Liver (tissue), 8 donors: ENCODE measurements at regions not wholly inside any gene's neighbourhood (a gene's known extent, or its start where the extent isn't known, plus 50 kb on each side); places are given as distances from the start of the nearest gene placed in this dataset.

Experiments used
- DNase-seq: peaks from one replicate; pipeline ENCODE4 v3.0.0-alpha.2; 2017; ENCODE audit warnings: low spot score
- H3K27ac ChIP-seq, 2 donors: one replicate each; pipeline ENCODE4 v1.7.0; 2013; ENCODE audit warnings: inconsistent platforms in 2 of 2, low read length in 2 of 2, control low read depth in 1 of 2, low read depth in 1 of 2, mild to moderate bottlenecking in 1 of 2
- H3K27me3 ChIP-seq, 4 donors: one replicate each; pipeline versions ENCODE4 v1.6.1 to v1.7.0; 2013; ENCODE audit warnings: low read length in 3 of 4, inconsistent platforms in 1 of 4, mild to moderate bottlenecking in 1 of 4, moderate library complexity in 1 of 4; ENCODE audit not compliant: control insufficient read depth in 4 of 4, insufficient read depth in 4 of 4
- H3K36me3 ChIP-seq, 4 donors: one replicate each; pipeline versions ENCODE4 v1.6.1 to v1.7.0; 2013; ENCODE audit warnings: low read length in 3 of 4, mild to moderate bottlenecking in 3 of 4, low read depth in 1 of 4, moderate library complexity in 1 of 4; ENCODE audit not compliant: control insufficient read depth in 4 of 4, insufficient read depth in 3 of 4
- H3K4me1 ChIP-seq, 4 donors: one replicate each; pipeline versions ENCODE4 v1.6.1 to v1.7.0; 2013; ENCODE audit warnings: low read length in 3 of 4, mild to moderate bottlenecking in 3 of 4, moderate library complexity in 1 of 4; ENCODE audit not compliant: control insufficient read depth in 4 of 4, insufficient read depth in 4 of 4
- H3K4me3 ChIP-seq, 3 donors: one replicate each; pipeline versions ENCODE4 v1.6.1 to v1.7.0; 2013; ENCODE audit warnings: low read length in 3 of 3, control low read depth in 1 of 3, low read depth in 1 of 3, mild to moderate bottlenecking in 1 of 3
- H3K9ac ChIP-seq, 2 donors: one replicate each; pipeline ENCODE4 v1.7.0; 2013; ENCODE audit warnings: low read length in 2 of 2, mild to moderate bottlenecking in 2 of 2, moderate library complexity in 2 of 2, control low read depth in 1 of 2, low read depth in 1 of 2
- H3K9me3 ChIP-seq, 4 donors: one replicate each; pipeline versions ENCODE4 v1.6.1 to v1.7.0; 2013; ENCODE audit warnings: low read length in 3 of 4; ENCODE audit not compliant: control insufficient read depth in 4 of 4
- ATF3 ChIP-seq: IDR thresholded peaks from 2 replicates; pipeline ENCODE4 v1.6.1; 2016; ENCODE audit warnings: antibody characterized with exemption
- CTCF ChIP-seq: fragments of 150-350 bp; IDR thresholded peaks from 2 replicates; pipeline ENCODE4 v1.5.1; 2017; ENCODE audit warnings: improper control_type of control experiment, low read depth, low read length; ENCODE audit not compliant: missing input control
- EGR1 ChIP-seq, 2 donors: IDR thresholded peaks; 2 replicates each; pipeline ENCODE4 v1.6.1; 2016 to 2018; ENCODE audit warnings: antibody characterized with exemption in 2 of 2, low read depth in 2 of 2
- FOXA1 ChIP-seq: IDR thresholded peaks from 2 replicates; pipeline ENCODE4 v1.6.1; 2016; ENCODE audit warnings: antibody characterized with exemption
- GABPA ChIP-seq, 2 donors: IDR thresholded peaks in 1 of 2; conservative IDR thresholded peaks in 1 of 2; 2 replicates each; pipeline ENCODE4 v1.6.1; 2016; ENCODE audit warnings: antibody characterized with exemption in 2 of 2, mild to moderate bottlenecking in 1 of 2, moderate library complexity in 1 of 2
- HNF4A ChIP-seq, 2 donors: conservative IDR thresholded peaks; 2 replicates each; pipeline ENCODE4 v1.6.1; 2016; ENCODE audit warnings: antibody characterized with exemption in 2 of 2, mild to moderate bottlenecking in 2 of 2
- HNF4G ChIP-seq: IDR thresholded peaks from 2 replicates; pipeline ENCODE4 v1.6.1; 2016; ENCODE audit warnings: antibody characterized with exemption
- RAD21 ChIP-seq, 2 donors: IDR thresholded peaks; 2 replicates each; pipeline ENCODE4 v1.6.1; 2016; ENCODE audit warnings: antibody characterized with exemption in 2 of 2, mild to moderate bottlenecking in 2 of 2
- RXRA ChIP-seq, 2 donors: IDR thresholded peaks; 2 replicates each; pipeline ENCODE4 v1.6.1; 2017 to 2018; ENCODE audit warnings: antibody characterized with exemption in 2 of 2, mild to moderate bottlenecking in 1 of 2
- SP1 ChIP-seq: IDR thresholded peaks from 2 replicates; pipeline ENCODE4 v1.6.1; 2018; ENCODE audit warnings: antibody characterized with exemption, mild to moderate bottlenecking
- TAF1 ChIP-seq: conservative IDR thresholded peaks from 2 replicates; pipeline ENCODE4 v1.6.1; 2016; ENCODE audit warnings: antibody characterized with exemption, mild to moderate bottlenecking
- YY1 ChIP-seq: IDR thresholded peaks from 2 replicates; pipeline ENCODE4 v1.6.1; 2016; ENCODE audit warnings: antibody characterized with exemption, mild to moderate bottlenecking
- WGBS: extraction: QIAGEN DNeasy Blood & Tissue Kit; methylation state at CpG from one replicate; pipeline ENCODE4 v1.1.7; 2013; 5-methylcytosine and 5-hydroxymethylcytosine counted together
- TF ChIP-seq, protein P1 (sequence below): IDR thresholded peaks from 2 replicates; pipeline ENCODE4 v1.6.1; 2016; ENCODE audit warnings: antibody characterized with exemption
- donor health status: healthy.
- donor health status: healthy.
- donor health status: healthy.
- donor health status: healthy.
- donor health status: healthy.

DNA sequence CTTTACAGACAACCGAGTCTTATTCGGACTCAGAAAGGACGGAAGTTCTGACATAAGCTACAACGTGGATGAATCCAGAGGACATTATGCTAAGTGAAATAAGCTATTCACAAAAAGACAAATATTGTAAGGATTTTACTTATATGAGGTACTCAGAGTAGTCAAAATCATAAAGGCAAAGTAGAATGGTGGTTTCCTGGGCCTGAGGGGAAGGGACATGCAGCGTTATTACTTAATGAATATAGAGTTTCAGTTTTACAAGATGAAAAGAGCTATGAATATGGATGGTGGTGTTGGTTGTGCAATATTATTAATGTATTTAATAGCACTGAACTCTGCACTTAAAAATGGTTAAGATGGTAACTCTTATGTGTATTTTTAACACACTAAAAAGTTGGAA is 419.1 kb upstream of the SGCG start:
- Histone ChIP-seq H3K9ac (no peak overlapping the region), H3K27me3 (peaks cover 0 to 11% (median 0%) of the 10 kb centered on the region in 4 donors), H3K27ac (no peak overlapping the region), H3K4me3 (no peak overlapping the region), H3K9me3 (no peaks in the 10 kb centered on the region), H3K36me3 (no peaks in the 10 kb centered on the region), H3K4me1 (no peaks in the 10 kb centered on the region)
- WGBS: 85% methylated on average over 5 of the region's 5 CpGs
- TF ChIP-seq RXRA (IDR thresholded peaks at IDR 0.05): no peak
- TF ChIP-seq CTCF: no peak
- TF ChIP-seq SP1: no peak
- no peak for TF ChIP-seq FOXA1
- no peak for TF ChIP-seq TAF1
- DNase-seq: no peak

- Histone ChIP-seq H3K4me3 (no peak overlapping the region), H3K4me1 (no peaks in the 10 kb centered on the region), H3K9ac (no peak overlapping the region), H3K27me3 (peaks cover 0 to 3% (median 0%) of the 10 kb centered on the region in 4 donors), H3K36me3 (no peaks in the 10 kb centered on the region), H3K9me3 (no peaks in the 10 kb centered on the region), H3K27ac (no peak overlapping the region)
- DNase-seq: no peak
- TF ChIP-seq RXRA (IDR thresholded peaks at IDR 0.05) (no peak), HNF4A (conservative IDR thresholded peaks at IDR 0.05) (no peak), GABPA (IDR thresholded peaks at IDR 0.05 in 1 of 2, conservative IDR thresholded peaks at IDR 0.05 in 1 of 2) (no peak), ATF3 (no peak), HNF4G (no peak), SP1 (no peak), EGR1 (IDR thresholded peaks at IDR 0.05; ENCODE audit: low read depth in 2 of 2) (no peak), YY1 (no peak), FOXA1 (no peak)
- TF ChIP-seq, protein P1, sequence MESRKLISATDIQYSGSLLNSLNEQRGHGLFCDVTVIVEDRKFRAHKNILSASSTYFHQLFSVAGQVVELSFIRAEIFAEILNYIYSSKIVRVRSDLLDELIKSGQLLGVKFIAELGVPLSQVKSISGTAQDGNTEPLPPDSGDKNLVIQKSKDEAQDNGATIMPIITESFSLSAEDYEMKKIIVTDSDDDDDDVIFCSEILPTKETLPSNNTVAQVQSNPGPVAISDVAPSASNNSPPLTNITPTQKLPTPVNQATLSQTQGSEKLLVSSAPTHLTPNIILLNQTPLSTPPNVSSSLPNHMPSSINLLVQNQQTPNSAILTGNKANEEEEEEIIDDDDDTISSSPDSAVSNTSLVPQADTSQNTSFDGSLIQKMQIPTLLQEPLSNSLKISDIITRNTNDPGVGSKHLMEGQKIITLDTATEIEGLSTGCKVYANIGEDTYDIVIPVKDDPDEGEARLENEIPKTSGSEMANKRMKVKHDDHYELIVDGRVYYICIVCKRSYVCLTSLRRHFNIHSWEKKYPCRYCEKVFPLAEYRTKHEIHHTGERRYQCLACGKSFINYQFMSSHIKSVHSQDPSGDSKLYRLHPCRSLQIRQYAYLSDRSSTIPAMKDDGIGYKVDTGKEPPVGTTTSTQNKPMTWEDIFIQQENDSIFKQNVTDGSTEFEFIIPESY: no peak
- WGBS: 47% methylated on average over 3 of the region's 3 CpGs
Measured at GRCh38 chr13:22765547-22765946, 415.2 kb upstream of the SGCG start.

DNA sequence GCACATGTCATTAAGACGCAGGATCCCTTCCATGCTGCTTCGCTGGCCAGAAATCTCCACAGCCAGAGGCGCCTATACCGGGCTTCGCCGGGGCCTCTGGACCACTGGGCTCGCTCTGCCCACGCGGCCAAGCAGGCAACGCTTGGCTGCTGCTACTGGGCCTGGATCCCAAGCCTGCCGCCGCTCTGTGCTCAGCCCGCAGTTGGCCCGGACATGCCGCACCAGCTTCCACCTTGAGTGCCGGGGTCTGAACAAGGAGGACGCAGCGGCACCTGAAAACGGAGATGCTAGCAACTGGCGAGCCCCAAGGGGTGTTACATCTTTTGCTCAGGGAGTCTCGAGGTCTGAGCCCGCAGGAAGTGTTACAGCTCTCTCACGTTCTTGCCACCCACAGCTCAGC is 409.9 kb upstream of the SGCG start:
- no peak overlapping the region for H3K4me3 ChIP-seq
- no peaks in the 10 kb centered on the region for H3K4me1 ChIP-seq
- H3K27ac ChIP-seq: no peak overlapping the region
- 91% methylated on average over 23 of the region's 23 CpGs for WGBS
- no peaks in the 10 kb centered on the region for H3K36me3 ChIP-seq
- TF ChIP-seq FOXA1 (no peak), RAD21 (IDR thresholded peaks at IDR 0.05) (no peak), YY1 (no peak), CTCF (no peak), RXRA (IDR thresholded peaks at IDR 0.05) (no peak), EGR1 (IDR thresholded peaks at IDR 0.05; ENCODE audit: low read depth in 2 of 2) (no peak)
- TF ChIP-seq, protein P1: no peak
- H3K9ac ChIP-seq: no peak overlapping the region
- no peak for DNase-seq
- H3K27me3 ChIP-seq: no peaks in the 10 kb centered on the region
- H3K9me3 ChIP-seq: no peaks in the 10 kb centered on the region
